Inferior parietal cortex (tissue), 1 donor: ENCODE measurements at regions not wholly inside any gene's neighbourhood (a gene's known extent, or its start where the extent isn't known, plus 50 kb on each side); places are given as distances from the start of the nearest gene placed in this dataset.
"Not testable (repeated sequence)": the region's sequence is repeated elsewhere in the genome, so short reads cannot be mapped to it uniquely, and the experiment has no call there.

ENCODE experiments used
- DNase-seq: peaks from one replicate; pipeline ENCODE4 v3.0.0-alpha.2; 2016; ENCODE audit errors: extremely low spot score

- no peak for DNase-seq
Measured at GRCh38 chr7:106345421-106346166, 60.8 kb upstream of the NAMPT start.

GRCh38 chr7:106344861-106345260, 60.1 kb upstream of the NAMPT start:
- no peak for DNase-seq

- DNase-seq: no peak
Measured at GRCh38 chr7:106344211-106344610, 59.4 kb upstream of the NAMPT start.

GRCh38 chr7:106342049-106342448, 57.3 kb upstream of the NAMPT start:
- DNase-seq: not testable (repeated sequence)

GRCh38 chr7:106340247-106340596, 55.4 kb upstream of the NAMPT start:
- DNase-seq: not testable (repeated sequence)

- DNase-seq: no peak
Measured at GRCh38 chr7:106339513-106340246, 54.9 kb upstream of the NAMPT start.

- no peak for DNase-seq
Measured at GRCh38 chr7:106337754-106338153, 53.0 kb upstream of the NAMPT start.

GRCh38 chr7:106335814-106336213, 51.0 kb upstream of the NAMPT start:
- no peak for DNase-seq
